HG03342 (cell line): ENCODE measurements at regions not wholly inside any gene's neighbourhood (a gene's known extent, or its start where the extent isn't known, plus 50 kb on each side); places are given as distances from the start of the nearest gene placed in this dataset.
"Not testable (repeated sequence)": the region's sequence is repeated elsewhere in the genome, so short reads cannot be mapped to it uniquely, and the experiment has no call there.

Source experiments
- ATAC-seq: cut with Tn5 transposase; IDR thresholded peaks from one replicate; pipeline ENCODE4 v1.9.1; 2021; ENCODE audit warnings: mild to moderate bottlenecking, moderate library complexity; ENCODE audit not compliant: unreplicated experiment

- ATAC-seq: no peak
These were observed 363.2 kb upstream of the SNX7 start for GRCh38 chr1:98298319-98298718.

GRCh38 chr1:98296681-98297080 lies 364.8 kb upstream of the SNX7 start:
- no peak for ATAC-seq

GRCh38 chr1:98294127-98294526 lies 367.4 kb upstream of the SNX7 start:
- ATAC-seq: no peak

GRCh38 chr1:98292994-98293393 lies 368.5 kb upstream of the SNX7 start:
- no peak for ATAC-seq

- ATAC-seq: no peak
These were observed 368.5 kb upstream of the DPYD start for GRCh38 chr1:98289311-98289710.

- ATAC-seq: no peak
These were observed 367.7 kb upstream of the DPYD start for GRCh38 chr1:98288494-98288893.

- ATAC-seq: no peak
These were observed 366.8 kb upstream of the DPYD start for GRCh38 chr1:98287626-98288025.

GRCh38 chr1:98286656-98287055 lies 365.8 kb upstream of the DPYD start:
- no peak for ATAC-seq

GRCh38 chr1:98285286-98285685 lies 364.5 kb upstream of the DPYD start:
- not testable (repeated sequence) for ATAC-seq

- ATAC-seq: no peak
These were observed 359.2 kb upstream of the DPYD start for GRCh38 chr1:98280049-98280448.

GRCh38 chr1:98278055-98278454 lies 357.2 kb upstream of the DPYD start:
- no peak for ATAC-seq

GRCh38 chr1:98277118-98277517 lies 356.3 kb upstream of the DPYD start:
- no peak for ATAC-seq

- ATAC-seq: no peak
These were observed 355.7 kb upstream of the DPYD start for GRCh38 chr1:98276514-98276913.

GRCh38 chr1:98268316-98268715 lies 347.5 kb upstream of the DPYD start:
- no peak for ATAC-seq

- no peak for ATAC-seq
These were observed 346.6 kb upstream of the DPYD start for GRCh38 chr1:98267423-98267822.

GRCh38 chr1:98264727-98265126 lies 343.9 kb upstream of the DPYD start:
- no peak for ATAC-seq

GRCh38 chr1:98260839-98261238 lies 340.0 kb upstream of the DPYD start:
- ATAC-seq: no peak

GRCh38 chr1:98260412-98260811 lies 339.6 kb upstream of the DPYD start:
- ATAC-seq: no peak

GRCh38 chr1:98256700-98257099 lies 335.9 kb upstream of the DPYD start:
- ATAC-seq: no peak

GRCh38 chr1:98253145-98253544 lies 332.3 kb upstream of the DPYD start:
- ATAC-seq: no peak

GRCh38 chr1:98251497-98251896 lies 330.7 kb upstream of the DPYD start:
- ATAC-seq: no peak

GRCh38 chr1:98232678-98233077 lies 311.8 kb upstream of the DPYD start:
- no peak for ATAC-seq

GRCh38 chr1:98222706-98223105 lies 301.9 kb upstream of the DPYD start:
- no peak for ATAC-seq

GRCh38 chr1:98221923-98222322 lies 301.1 kb upstream of the DPYD start:
- no peak for ATAC-seq
